Upper lobe of left lung (tissue), 4 donors: ENCODE measurements at regions not wholly inside any gene's neighbourhood (a gene's known extent, or its start where the extent isn't known, plus 50 kb on each side); places are given as distances from the start of the nearest gene placed in this dataset.

Source experiments
- EP300 ChIP-seq, 4 donors: sonication (generic); formaldehyde crosslinking; IDR thresholded peaks; one replicate each; pipeline ENCODE4 v1.5.1; 2017; ENCODE audit warnings: antibody characterized with exemption in 4 of 4, control low read depth in 2 of 4
- POLR2A ChIP-seq, 4 donors: fragments of 450-650 bp; IDR thresholded peaks; one replicate each; pipeline ENCODE4 v1.5.1; 2016 to 2017; ENCODE audit warnings: antibody characterized with exemption in 4 of 4, mild to moderate bottlenecking in 2 of 4
- POLR2AphosphoS5 ChIP-seq, 2 donors: sonication (generic); formaldehyde crosslinking; IDR thresholded peaks; one replicate each; pipeline ENCODE4 v1.5.1; 2017; ENCODE audit warnings: antibody characterized with exemption in 2 of 2
- TF ChIP-seq, protein P1 (sequence below), 6 experiments: fragments of 450-650 bp in 4 of 6; fragments of 200-600 bp in 2 of 6; sonication (generic) in 2 of 6; IDR thresholded peaks; one replicate each; pipeline ENCODE4 v1.5.1; 2016 to 2019; ENCODE audit warnings: antibody characterized with exemption in 6 of 6

DNA sequence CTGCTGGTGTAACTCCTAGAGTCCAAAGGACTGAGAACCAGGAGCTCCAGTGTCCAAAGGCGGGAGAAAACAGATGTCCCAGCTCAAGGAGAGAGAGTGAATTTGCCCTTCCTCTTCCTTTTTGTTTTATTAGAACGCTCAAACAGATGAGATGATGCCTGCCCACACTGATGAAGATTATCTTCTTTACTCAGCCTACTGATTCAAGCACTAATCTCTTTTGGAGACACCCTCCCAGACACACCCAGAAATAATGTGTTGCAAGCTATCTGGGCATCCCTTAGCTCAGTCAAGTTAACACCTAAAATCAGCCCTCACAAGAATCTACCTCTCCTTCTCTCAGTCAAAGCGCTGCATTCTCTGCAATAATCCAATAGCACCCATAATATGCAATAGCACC is 78.2 kb upstream of the BCL2L14 start:
- TF ChIP-seq, protein P1, sequence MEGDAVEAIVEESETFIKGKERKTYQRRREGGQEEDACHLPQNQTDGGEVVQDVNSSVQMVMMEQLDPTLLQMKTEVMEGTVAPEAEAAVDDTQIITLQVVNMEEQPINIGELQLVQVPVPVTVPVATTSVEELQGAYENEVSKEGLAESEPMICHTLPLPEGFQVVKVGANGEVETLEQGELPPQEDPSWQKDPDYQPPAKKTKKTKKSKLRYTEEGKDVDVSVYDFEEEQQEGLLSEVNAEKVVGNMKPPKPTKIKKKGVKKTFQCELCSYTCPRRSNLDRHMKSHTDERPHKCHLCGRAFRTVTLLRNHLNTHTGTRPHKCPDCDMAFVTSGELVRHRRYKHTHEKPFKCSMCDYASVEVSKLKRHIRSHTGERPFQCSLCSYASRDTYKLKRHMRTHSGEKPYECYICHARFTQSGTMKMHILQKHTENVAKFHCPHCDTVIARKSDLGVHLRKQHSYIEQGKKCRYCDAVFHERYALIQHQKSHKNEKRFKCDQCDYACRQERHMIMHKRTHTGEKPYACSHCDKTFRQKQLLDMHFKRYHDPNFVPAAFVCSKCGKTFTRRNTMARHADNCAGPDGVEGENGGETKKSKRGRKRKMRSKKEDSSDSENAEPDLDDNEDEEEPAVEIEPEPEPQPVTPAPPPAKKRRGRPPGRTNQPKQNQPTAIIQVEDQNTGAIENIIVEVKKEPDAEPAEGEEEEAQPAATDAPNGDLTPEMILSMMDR (IDR thresholded peaks at IDR 0.05) = no peak
- TF ChIP-seq EP300 (IDR thresholded peaks at IDR 0.05) (no peak), POLR2A (IDR thresholded peaks at IDR 0.05) (no peak), POLR2AphosphoS5 (IDR thresholded peaks at IDR 0.05) (no peak)
